ENCODE measurements at regions not wholly inside any gene's neighbourhood (a gene's known extent, or its start where the extent isn't known, plus 50 kb on each side); places are given as distances from the start of the nearest gene placed in this dataset.
"Not testable (repeated sequence)": the region's sequence is repeated elsewhere in the genome, so short reads cannot be mapped to it uniquely, and the experiment has no call there.

GRCh38 chr11:116328851-116329250 is 443.9 kb downstream of the BUD13 start:
- no peak for DNase-seq

GRCh38 chr11:116328391-116328790 is 444.4 kb downstream of the BUD13 start:
- no peak for DNase-seq

- no peak for DNase-seq
These were observed 446.6 kb downstream of the BUD13 start for GRCh38 chr11:116326146-116326545.

- DNase-seq = no peak
These were observed 447.5 kb downstream of the BUD13 start for GRCh38 chr11:116325247-116325646.

GRCh38 chr11:116324077-116324476 is 448.7 kb downstream of the BUD13 start:
- not testable (repeated sequence) for DNase-seq

GRCh38 chr11:116317212-116317611 is 455.6 kb downstream of the BUD13 start:
- no peak for DNase-seq

- DNase-seq = no peak
These were observed 458.8 kb downstream of the BUD13 start for GRCh38 chr11:116314006-116314405.

GRCh38 chr11:116312570-116313391 is 460.0 kb downstream of the BUD13 start:
- DNase-seq = no peak

- DNase-seq = no peak
These were observed 461.6 kb downstream of the BUD13 start for GRCh38 chr11:116311206-116311605.

GRCh38 chr11:116310698-116311097 is 462.1 kb downstream of the BUD13 start:
- no peak for DNase-seq

- DNase-seq = no peak
These were observed 462.6 kb downstream of the BUD13 start for GRCh38 chr11:116310226-116310625.

GRCh38 chr11:116309446-116309845 is 463.3 kb downstream of the BUD13 start:
- DNase-seq = no peak

- no peak for DNase-seq
These were observed 470.0 kb downstream of the BUD13 start for GRCh38 chr11:116302756-116303155.

- DNase-seq = no peak
These were observed 471.6 kb downstream of the BUD13 start for GRCh38 chr11:116301141-116301540.

- no peak for DNase-seq
These were observed 472.6 kb downstream of the BUD13 start for GRCh38 chr11:116300232-116300631.

GRCh38 chr11:116294630-116295029 is 478.2 kb downstream of the BUD13 start:
- DNase-seq = no peak

- DNase-seq = no peak
These were observed 484.9 kb downstream of the BUD13 start for GRCh38 chr11:116287866-116288265.

- DNase-seq = no peak
These were observed 487.8 kb downstream of the BUD13 start for GRCh38 chr11:116285026-116285425.

GRCh38 chr11:116283300-116283699 is 489.5 kb downstream of the BUD13 start:
- DNase-seq = no peak

GRCh38 chr11:116282481-116282880 is 490.3 kb downstream of the BUD13 start:
- no peak for DNase-seq

GRCh38 chr11:116281173-116282160 is 491.3 kb downstream of the BUD13 start:
- DNase-seq = no peak

GRCh38 chr11:116279511-116279910 is 493.3 kb downstream of the BUD13 start:
- no peak for DNase-seq

- no peak for DNase-seq
These were observed 494.7 kb downstream of the BUD13 start for GRCh38 chr11:116278076-116278475.
